ENCODE measurements at regions not wholly inside any gene's neighbourhood (a gene's known extent, or its start where the extent isn't known, plus 50 kb on each side); places are given as distances from the start of the nearest gene placed in this dataset.

DNA sequence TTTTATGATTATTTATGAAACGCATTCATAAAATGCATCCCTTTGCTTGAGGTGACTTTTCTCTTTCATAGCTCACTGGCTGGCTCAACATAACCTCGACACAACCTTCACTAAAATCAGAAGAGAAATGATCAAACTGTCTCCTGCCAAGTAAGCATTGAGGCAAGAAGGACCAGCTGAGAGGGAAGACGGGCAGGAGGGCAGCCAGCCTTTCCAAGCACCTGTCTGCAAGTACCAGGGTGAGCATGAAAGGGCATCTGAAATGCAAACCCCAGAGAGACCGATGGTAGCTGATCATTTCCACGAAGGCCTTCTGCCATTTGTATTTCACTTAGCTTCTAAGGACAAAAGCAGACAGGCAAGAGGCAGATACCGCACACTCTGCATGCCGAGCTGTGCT lies 52.1 kb upstream of the RPH3AL start:
- no peak for TF ChIP-seq ELF4 (IDR thresholded peaks at IDR 0.05)
- TF ChIP-seq CTBP1 (IDR thresholded peaks at IDR 0.05; ENCODE audit: borderline replicate concordance), result no peak
- no peak for TF ChIP-seq ARNT (IDR thresholded peaks at IDR 0.05)
- TF ChIP-seq FOXK2 (IDR thresholded peaks at IDR 0.05), result no peak
- TF ChIP-seq ZNF384 (IDR thresholded peaks at IDR 0.05), result no peak
